Fibroblast of the aortic adventitia (primary cell): ENCODE measurements at regions not wholly inside any gene's neighbourhood (a gene's known extent, or its start where the extent isn't known, plus 50 kb on each side); places are given as distances from the start of the nearest gene placed in this dataset.
"Not testable (repeated sequence)": the region's sequence is repeated elsewhere in the genome, so short reads cannot be mapped to it uniquely, and the experiment has no call there.

Experiments used
- DNase-seq: peaks from one replicate; pipeline ENCODE4 v3.0.0-alpha.2; 2010; ENCODE audit warnings: low read depth
- H3K4me3 ChIP-seq: 2 replicates; pipeline ENCODE4 v1.5.1; 2011; ENCODE audit warnings: low read depth, mild to moderate bottlenecking, control low read depth, low read length, moderate library complexity
- TF ChIP-seq, protein P1 (sequence below): IDR thresholded peaks from 2 replicates; pipeline ENCODE4 v1.5.1; 2011; ENCODE audit warnings: mild to moderate bottlenecking, low read length, control low read depth, inconsistent platforms; ENCODE audit not compliant: insufficient read depth

DNA sequence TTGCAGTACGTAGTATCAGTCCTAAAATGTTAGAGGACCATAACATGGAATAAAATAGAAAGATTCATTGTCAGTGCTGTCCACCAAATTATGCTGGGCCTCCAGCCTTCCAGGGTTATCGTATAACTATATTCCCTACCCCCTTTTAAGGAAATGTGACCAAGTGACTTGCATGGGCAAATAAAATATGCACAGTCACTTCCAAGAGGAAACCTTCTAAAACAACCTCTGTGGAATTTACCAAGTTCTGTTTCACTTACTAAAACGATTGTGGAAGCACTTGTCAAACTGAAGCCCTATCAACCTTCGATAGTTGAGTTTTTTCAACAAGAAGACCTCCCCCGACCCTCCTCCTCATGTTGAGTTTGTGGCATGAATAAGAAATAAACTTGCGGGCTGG, 345.4 kb upstream of the C16orf82 start:
- TF ChIP-seq, protein P1, sequence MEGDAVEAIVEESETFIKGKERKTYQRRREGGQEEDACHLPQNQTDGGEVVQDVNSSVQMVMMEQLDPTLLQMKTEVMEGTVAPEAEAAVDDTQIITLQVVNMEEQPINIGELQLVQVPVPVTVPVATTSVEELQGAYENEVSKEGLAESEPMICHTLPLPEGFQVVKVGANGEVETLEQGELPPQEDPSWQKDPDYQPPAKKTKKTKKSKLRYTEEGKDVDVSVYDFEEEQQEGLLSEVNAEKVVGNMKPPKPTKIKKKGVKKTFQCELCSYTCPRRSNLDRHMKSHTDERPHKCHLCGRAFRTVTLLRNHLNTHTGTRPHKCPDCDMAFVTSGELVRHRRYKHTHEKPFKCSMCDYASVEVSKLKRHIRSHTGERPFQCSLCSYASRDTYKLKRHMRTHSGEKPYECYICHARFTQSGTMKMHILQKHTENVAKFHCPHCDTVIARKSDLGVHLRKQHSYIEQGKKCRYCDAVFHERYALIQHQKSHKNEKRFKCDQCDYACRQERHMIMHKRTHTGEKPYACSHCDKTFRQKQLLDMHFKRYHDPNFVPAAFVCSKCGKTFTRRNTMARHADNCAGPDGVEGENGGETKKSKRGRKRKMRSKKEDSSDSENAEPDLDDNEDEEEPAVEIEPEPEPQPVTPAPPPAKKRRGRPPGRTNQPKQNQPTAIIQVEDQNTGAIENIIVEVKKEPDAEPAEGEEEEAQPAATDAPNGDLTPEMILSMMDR: no peak
- DNase-seq: no peak
- H3K4me3 ChIP-seq: no peak overlapping the region

DNA sequence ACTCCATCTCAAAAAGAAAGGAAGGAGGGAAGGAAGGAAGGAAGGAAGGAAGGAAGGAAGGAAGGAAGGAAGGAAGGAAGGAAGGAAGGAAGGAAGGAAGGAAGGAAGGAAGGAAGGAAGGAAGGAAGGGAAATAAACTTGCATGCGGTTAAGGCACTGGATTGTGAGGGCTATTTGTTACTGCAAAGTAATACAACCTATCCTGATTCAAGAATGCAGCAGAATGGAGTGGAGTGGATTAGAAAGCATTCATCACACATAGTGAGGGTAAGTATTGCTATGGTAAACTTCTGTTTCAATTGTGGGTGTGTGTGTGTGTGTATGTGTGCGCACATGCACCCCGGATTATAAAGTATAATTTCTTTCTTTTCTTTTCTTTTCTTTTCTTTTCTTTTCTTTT, 344.8 kb upstream of the C16orf82 start:
- DNase-seq, H3K4me3 ChIP-seq: not testable (repeated sequence)

DNA sequence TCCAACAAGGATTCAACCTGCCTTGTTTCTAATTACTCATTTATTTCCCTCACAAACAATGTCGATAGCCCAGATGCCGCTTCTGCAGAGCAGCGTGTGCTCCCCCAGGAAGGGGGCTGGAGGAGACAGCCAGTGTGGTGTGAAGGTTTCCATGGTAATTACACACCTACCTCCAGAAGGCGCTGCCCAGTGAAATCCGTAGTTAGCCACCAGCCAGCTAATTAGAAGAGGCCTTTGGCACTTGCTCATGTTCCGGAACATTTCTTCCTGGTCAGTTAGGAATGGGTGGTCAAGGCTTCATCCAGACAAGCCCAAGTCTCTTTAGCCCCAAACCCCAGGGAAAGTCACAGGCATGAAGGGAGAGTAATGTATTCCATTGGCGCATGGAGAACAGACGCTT, 342.5 kb upstream of the C16orf82 start:
- no peak for DNase-seq
- no peak overlapping the region for H3K4me3 ChIP-seq
- TF ChIP-seq, protein P1: no peak

DNA sequence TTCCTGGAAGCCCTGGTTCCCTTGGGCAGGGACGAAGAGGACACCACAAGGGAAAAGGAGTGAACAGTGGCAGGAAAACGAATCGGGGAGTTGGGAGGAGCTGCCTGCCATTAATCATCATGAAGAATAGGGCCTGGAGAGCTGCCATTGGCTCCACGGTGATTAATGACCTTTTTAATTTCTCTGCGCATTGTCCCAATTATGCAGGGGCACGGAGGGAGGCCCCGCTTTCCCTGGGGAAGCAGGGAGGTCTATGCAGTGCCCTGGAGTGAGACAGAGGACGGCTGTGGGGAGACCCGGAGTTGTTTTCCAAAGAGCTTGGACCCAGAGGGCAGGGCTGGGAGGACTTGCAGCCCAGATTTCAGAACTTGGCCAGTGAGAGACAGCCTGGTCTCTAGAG, 338.9 kb upstream of the C16orf82 start:
- no peak for DNase-seq
- no peak overlapping the region for H3K4me3 ChIP-seq
- TF ChIP-seq, protein P1: no peak

DNA sequence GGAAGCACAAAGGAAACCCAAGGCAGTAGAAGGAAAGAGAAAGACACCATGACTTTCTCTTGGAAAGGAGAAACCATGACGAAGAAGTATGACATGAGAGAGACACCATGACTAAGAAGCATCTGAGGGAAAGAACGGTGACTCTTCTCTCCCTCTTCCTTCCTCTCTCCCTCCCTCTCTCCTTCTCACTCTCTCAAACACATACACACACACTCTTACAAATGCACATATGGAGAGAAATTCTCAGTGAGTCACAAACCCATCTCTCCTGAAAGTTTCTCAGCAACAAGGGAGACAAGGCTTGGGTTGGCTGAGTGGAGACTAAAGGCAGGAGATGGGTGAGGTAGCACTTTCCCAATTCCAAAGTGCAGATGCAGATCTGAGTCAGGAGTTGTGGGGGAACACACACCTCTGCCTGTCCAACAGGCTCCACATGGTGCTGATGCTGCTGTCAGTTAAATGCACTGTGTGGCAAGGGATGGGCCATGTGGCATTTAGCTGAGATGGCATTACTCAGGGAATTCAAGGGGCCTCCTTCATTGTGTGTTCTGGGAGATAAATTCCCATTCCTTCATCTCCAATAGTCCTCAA, 336.7 kb upstream of the C16orf82 start:
- H3K4me3 ChIP-seq: no peak overlapping the region
- TF ChIP-seq, protein P1: no peak
- DNase-seq: no peak

DNA sequence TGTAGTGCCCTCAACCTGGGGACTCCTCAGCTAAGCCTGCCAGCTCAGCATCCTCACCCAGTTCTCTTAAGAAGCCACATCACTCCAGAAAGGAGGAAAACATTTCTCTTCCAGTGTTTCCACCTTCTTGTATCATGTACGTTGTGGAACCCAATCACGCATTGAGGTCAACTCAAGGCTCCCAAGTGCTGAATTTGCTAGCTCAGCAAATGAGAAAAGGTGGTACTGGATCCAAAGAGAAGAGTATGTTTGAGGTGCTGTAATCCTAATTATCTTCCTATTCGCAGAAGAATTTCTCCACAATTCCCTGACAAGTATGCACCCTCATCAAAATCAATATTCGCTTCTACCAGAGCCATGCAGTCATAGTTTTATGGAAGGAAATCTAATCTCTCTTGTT, 335.0 kb upstream of the C16orf82 start:
- DNase-seq: no peak
- H3K4me3 ChIP-seq: no peak overlapping the region
- TF ChIP-seq, protein P1: no peak

DNA sequence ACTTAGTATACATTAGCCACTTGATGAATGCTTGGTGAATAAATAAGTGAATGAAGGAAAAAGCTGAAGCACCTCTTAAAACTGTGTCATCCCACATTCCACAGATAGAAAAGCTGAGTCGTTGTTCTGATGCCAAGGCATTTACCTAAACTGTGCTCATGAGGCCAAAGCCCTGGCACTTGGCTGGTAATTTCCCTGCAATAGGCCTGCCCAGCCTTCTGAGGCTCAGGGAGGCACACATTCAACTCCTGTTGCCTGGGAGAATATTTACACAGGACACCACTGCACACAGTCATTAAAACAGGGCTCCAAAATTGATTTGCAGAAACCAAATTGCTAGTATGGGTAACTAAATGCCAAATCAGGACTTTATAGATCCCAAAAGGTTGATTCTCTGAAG, 333.0 kb upstream of the C16orf82 start:
- DNase-seq: no peak
- TF ChIP-seq, protein P1: no peak
- H3K4me3 ChIP-seq: no peak overlapping the region
